GM12891 (cell line): ENCODE measurements at regions not wholly inside any gene's neighbourhood (a gene's known extent, or its start where the extent isn't known, plus 50 kb on each side); places are given as distances from the start of the nearest gene placed in this dataset.
A peak's percentile ranks its signal among the peaks of the same experiment; 100 is the strongest.

ENCODE experiments used
- PAX5 ChIP-seq: IDR thresholded peaks from 2 replicates; pipeline ENCODE4 v1.6.1; 2011; ENCODE audit warnings: low read length, moderate library complexity, mild to moderate bottlenecking; ENCODE audit not compliant: insufficient read depth, severe bottlenecking
- POLR2A ChIP-seq: IDR thresholded peaks from 2 replicates; pipeline ENCODE4 v1.6.1; 2011; ENCODE audit warnings: low read depth, low read length, control low read depth
- POLR2AphosphoS5 ChIP-seq: IDR thresholded peaks from 2 replicates; pipeline ENCODE4 v1.6.1; 2011; ENCODE audit warnings: low read depth, low read length, control low read depth
- POU2F2 ChIP-seq: IDR thresholded peaks from 2 replicates; pipeline ENCODE4 v1.6.1; 2011; ENCODE audit warnings: low read depth, mild to moderate bottlenecking, control low read depth, low read length, moderate library complexity
- SPI1 ChIP-seq: IDR thresholded peaks from 2 replicates; pipeline ENCODE4 v1.6.1; 2011; ENCODE audit warnings: low read depth, low read length, control low read depth
- TAF1 ChIP-seq: IDR thresholded peaks from 2 replicates; pipeline ENCODE4 v1.6.1; 2011; ENCODE audit warnings: low read depth, low read length, control low read depth

DNA sequence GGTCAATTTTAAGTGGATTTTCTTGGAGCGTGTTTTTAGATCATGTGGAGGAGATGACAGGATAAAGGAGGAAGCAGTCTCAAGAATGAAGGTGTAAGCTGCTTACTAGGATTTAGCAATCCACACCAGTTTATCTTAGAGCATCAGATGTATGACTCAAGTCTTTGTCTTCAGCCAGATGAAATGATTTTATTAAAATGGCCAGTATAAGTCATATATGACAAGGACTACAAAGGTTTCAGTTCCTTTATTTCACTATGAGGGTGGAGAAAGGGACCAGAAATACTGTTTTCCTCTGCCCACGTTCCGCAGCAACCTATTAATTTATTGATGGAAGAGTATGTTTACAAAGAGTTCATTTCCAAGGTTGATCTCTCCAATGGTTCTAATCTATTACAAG, 970.5 kb upstream of the SLC39A10 start:
- TF ChIP-seq POLR2AphosphoS5 (no peak), POLR2A (no peak), TAF1 (no peak), SPI1 (peak; percentile 58), PAX5 (no peak), POU2F2 (no peak)
